Endothelial cell (in vitro differentiated cells): ENCODE measurements at regions not wholly inside any gene's neighbourhood (a gene's known extent, or its start where the extent isn't known, plus 50 kb on each side); places are given as distances from the start of the nearest gene placed in this dataset.

Experiments used
- DNase-seq: peaks from one replicate; pipeline ENCODE4 v3.0.0; 2021; ENCODE audit warnings: low spot score
- H3K27ac Mint-ChIP-seq: one replicate; pipeline ENCODE4 v1.8.0; 2021; ENCODE audit warnings: mixed read lengths, inconsistent platforms; ENCODE audit not compliant: unreplicated experiment
- H3K27me3 Mint-ChIP-seq: one replicate; pipeline ENCODE4 v1.8.0; 2021; ENCODE audit warnings: mild to moderate bottlenecking, moderate library complexity, mixed read lengths, inconsistent platforms; ENCODE audit not compliant: unreplicated experiment
- H3K36me3 Mint-ChIP-seq: one replicate; pipeline ENCODE4 v1.8.0; 2021; ENCODE audit warnings: mild to moderate bottlenecking, low read depth, mixed read lengths, inconsistent platforms; ENCODE audit not compliant: unreplicated experiment
- H3K4me1 Mint-ChIP-seq: one replicate; pipeline ENCODE4 v1.8.0; 2021; ENCODE audit warnings: mild to moderate bottlenecking, mixed read lengths, inconsistent platforms; ENCODE audit not compliant: unreplicated experiment
- H3K4me3 Mint-ChIP-seq: one replicate; pipeline ENCODE4 v1.8.0; 2021; ENCODE audit warnings: mild to moderate bottlenecking, mixed read lengths, inconsistent platforms; ENCODE audit not compliant: unreplicated experiment
- H3K9me3 Mint-ChIP-seq: one replicate; pipeline ENCODE4 v1.8.0; 2021; ENCODE audit warnings: mixed read lengths, inconsistent platforms; ENCODE audit not compliant: unreplicated experiment
- CTCF ChIP-seq: fragments of 200-600 bp; sonication (generic); IDR thresholded peaks from one replicate; pipeline ENCODE4 v1.5.0; 2021; ENCODE audit warnings: antibody characterized with exemption; ENCODE audit not compliant: unreplicated experiment

- Mint-ChIP-seq H3K4me3 (no peak overlapping the region), H3K27me3 (peaks cover 5% of the 10 kb centered on the region), H3K4me1 (no peaks in the 10 kb centered on the region), H3K27ac (no peak overlapping the region), H3K36me3 (no peaks in the 10 kb centered on the region), H3K9me3 (no peaks in the 10 kb centered on the region)
- TF ChIP-seq CTCF: no peak
- DNase-seq: no peak
Measured at GRCh38 chr1:34398241-34398915, 221.7 kb downstream of the C1orf94 start.

GRCh38 chr1:34398916-34399275 is 222.2 kb downstream of the C1orf94 start:
- Mint-ChIP-seq H3K4me1 (no peaks in the 10 kb centered on the region), H3K36me3 (no peaks in the 10 kb centered on the region), H3K27ac (no peak overlapping the region), H3K9me3 (no peaks in the 10 kb centered on the region), H3K4me3 (no peak overlapping the region), H3K27me3 (peaks cover 5% of the 10 kb centered on the region)
- peak; percentile 16 for DNase-seq
- TF ChIP-seq CTCF: peak; percentile 24

GRCh38 chr1:34400675-34401074 is 224.0 kb downstream of the C1orf94 start:
- no peak for DNase-seq
- Mint-ChIP-seq H3K27me3 (peaks cover 5% of the 10 kb centered on the region), H3K4me1 (no peaks in the 10 kb centered on the region), H3K36me3 (no peaks in the 10 kb centered on the region), H3K4me3 (no peak overlapping the region), H3K9me3 (no peaks in the 10 kb centered on the region), H3K27ac (no peak overlapping the region)
- TF ChIP-seq CTCF: no peak

GRCh38 chr1:34403156-34403555 is 226.4 kb downstream of the C1orf94 start:
- Mint-ChIP-seq H3K36me3 (no peaks in the 10 kb centered on the region), H3K27ac (no peak overlapping the region), H3K27me3 (peaks cover 4% of the 10 kb centered on the region), H3K9me3 (no peaks in the 10 kb centered on the region), H3K4me1 (no peaks in the 10 kb centered on the region), H3K4me3 (no peak overlapping the region)
- no peak for DNase-seq
- TF ChIP-seq CTCF: no peak

GRCh38 chr1:34404804-34405203 is 228.1 kb downstream of the C1orf94 start:
- H3K27ac Mint-ChIP-seq: no peak overlapping the region

More at GRCh38 chr1:34404804-34405203, 228.1 kb downstream of the C1orf94 start:
- H3K4me3 Mint-ChIP-seq: no peak overlapping the region
- peaks cover 4% of the 10 kb centered on the region for H3K27me3 Mint-ChIP-seq
- H3K9me3 Mint-ChIP-seq: no peaks in the 10 kb centered on the region
- H3K4me1 Mint-ChIP-seq: no peaks in the 10 kb centered on the region
- no peak for TF ChIP-seq CTCF
- no peaks in the 10 kb centered on the region for H3K36me3 Mint-ChIP-seq
- DNase-seq: no peak
